ENCODE measurements at regions not wholly inside any gene's neighbourhood (a gene's known extent, or its start where the extent isn't known, plus 50 kb on each side); places are given as distances from the start of the nearest gene placed in this dataset.
A peak's percentile ranks its signal among the peaks of the same experiment; 100 is the strongest.

GRCh38 chr9:99368341-99369326 lies 146.6 kb downstream of the SEC61B start:
- CTCF ChIA-PET: no interaction called here
- POLR2A ChIA-PET: no interaction called here
- DNase-seq (ENCODE audit: extremely low spot score): peak; percentile 70
- TF ChIP-seq, protein P1, sequence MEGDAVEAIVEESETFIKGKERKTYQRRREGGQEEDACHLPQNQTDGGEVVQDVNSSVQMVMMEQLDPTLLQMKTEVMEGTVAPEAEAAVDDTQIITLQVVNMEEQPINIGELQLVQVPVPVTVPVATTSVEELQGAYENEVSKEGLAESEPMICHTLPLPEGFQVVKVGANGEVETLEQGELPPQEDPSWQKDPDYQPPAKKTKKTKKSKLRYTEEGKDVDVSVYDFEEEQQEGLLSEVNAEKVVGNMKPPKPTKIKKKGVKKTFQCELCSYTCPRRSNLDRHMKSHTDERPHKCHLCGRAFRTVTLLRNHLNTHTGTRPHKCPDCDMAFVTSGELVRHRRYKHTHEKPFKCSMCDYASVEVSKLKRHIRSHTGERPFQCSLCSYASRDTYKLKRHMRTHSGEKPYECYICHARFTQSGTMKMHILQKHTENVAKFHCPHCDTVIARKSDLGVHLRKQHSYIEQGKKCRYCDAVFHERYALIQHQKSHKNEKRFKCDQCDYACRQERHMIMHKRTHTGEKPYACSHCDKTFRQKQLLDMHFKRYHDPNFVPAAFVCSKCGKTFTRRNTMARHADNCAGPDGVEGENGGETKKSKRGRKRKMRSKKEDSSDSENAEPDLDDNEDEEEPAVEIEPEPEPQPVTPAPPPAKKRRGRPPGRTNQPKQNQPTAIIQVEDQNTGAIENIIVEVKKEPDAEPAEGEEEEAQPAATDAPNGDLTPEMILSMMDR (IDR thresholded peaks at IDR 0.05; ENCODE audit: control extremely low read depth, extremely low read depth, low read depth, missing control alignments): no peak

DNA sequence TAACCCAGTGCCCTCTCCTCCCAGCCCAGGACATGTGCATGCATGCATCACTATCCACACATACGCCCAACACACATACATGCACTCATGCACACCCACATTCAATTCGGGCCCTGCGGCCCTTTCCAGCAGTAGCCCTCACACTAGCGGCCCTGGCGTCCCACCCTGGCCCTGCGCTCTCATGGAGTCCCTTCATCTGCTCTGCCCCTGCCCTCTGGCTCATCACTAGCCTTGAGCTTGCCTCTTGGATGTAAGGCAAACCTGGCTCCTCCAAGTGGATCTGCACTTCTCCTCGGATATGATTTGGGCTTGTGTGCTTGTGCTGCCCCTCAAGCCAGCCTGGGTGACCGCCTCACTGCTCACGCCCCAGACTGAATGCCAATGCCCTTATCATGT lies 147.2 kb downstream of the SEC61B start:
- TF ChIP-seq, protein P1 (IDR thresholded peaks at IDR 0.05; ENCODE audit: control extremely low read depth, extremely low read depth, low read depth, missing control alignments): no peak
- DNase-seq (ENCODE audit: extremely low spot score): no peak
- ChIA-PET CTCF (no interaction called here), POLR2A (no interaction called here)

GRCh38 chr9:99370376-99370775 lies 148.3 kb downstream of the SEC61B start:
- TF ChIP-seq, protein P1 (IDR thresholded peaks at IDR 0.05; ENCODE audit: control extremely low read depth, extremely low read depth, low read depth, missing control alignments): no peak
- POLR2A ChIA-PET: no interaction called here

GRCh38 chr9:99371376-99371775 lies 149.3 kb downstream of the SEC61B start:
- TF ChIP-seq, protein P1 (IDR thresholded peaks at IDR 0.05; ENCODE audit: control extremely low read depth, extremely low read depth, low read depth, missing control alignments): no peak
- ChIA-PET CTCF (interaction anchor here (1.7 kb wide), 1 partner anchor 10 kb away, joined by 7 read pairs; no protein-coding TSS in a partner anchor), POLR2A (no interaction called here)
- DNase-seq (ENCODE audit: extremely low spot score): no peak

More at GRCh38 chr9:99370376-99370775, 148.3 kb downstream of the SEC61B start:
- CTCF ChIA-PET: interaction anchor here (1.7 kb wide), 1 partner anchor 9 kb away, joined by 7 read pairs; no protein-coding TSS in a partner anchor
- DNase-seq (ENCODE audit: extremely low spot score): no peak

DNA sequence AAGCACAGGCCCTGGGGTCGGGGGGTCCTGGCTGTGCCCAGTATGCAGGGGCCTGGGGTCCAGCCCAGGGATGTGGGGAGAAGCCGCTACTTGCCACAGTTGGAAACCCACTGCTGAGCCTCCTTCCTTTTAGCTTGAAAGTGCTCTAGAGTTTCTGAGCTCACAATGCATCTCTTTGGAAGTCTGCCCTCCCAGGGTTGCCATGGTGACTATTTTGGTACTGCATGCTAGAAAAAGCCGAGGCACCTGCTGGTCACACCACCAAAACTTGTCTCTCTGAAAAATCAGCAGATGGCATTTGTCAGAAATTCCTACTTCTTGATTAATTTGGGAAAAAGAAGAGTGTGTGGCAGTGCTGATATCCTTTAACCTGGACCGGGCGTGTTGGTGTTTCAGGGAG lies 151.8 kb downstream of the SEC61B start:
- ChIA-PET CTCF (interaction anchor here (0.9 to 1.7 kb wide), 6 partner anchors 9 to 141 kb away, joined by 3 to 7 read pairs (median 6); no protein-coding TSS in a partner anchor), POLR2A (no interaction called here)
- TF ChIP-seq, protein P1 (IDR thresholded peaks at IDR 0.05; ENCODE audit: control extremely low read depth, extremely low read depth, low read depth, missing control alignments): no peak
- no peak for DNase-seq (ENCODE audit: extremely low spot score)

- ChIA-PET CTCF (interaction anchor here (0.9 to 1.7 kb wide), 2 partner anchors 8 to 14 kb away, joined by 3 to 6 read pairs; no protein-coding TSS in a partner anchor), POLR2A (no interaction called here)
- no peak for DNase-seq (ENCODE audit: extremely low spot score)
- TF ChIP-seq, protein P1 (IDR thresholded peaks at IDR 0.05; ENCODE audit: control extremely low read depth, extremely low read depth, low read depth, missing control alignments): no peak
Observed at GRCh38 chr9:99374793-99375192, 152.7 kb downstream of the SEC61B start.
